Endodermal cell (in vitro differentiated cells): ENCODE measurements at regions not wholly inside any gene's neighbourhood (a gene's known extent, or its start where the extent isn't known, plus 50 kb on each side); places are given as distances from the start of the nearest gene placed in this dataset.
A peak's percentile ranks its signal among the peaks of the same experiment; 100 is the strongest.

Experiments
- DNase-seq: peaks from one replicate; pipeline ENCODE4 v3.0.0-alpha.2; 2017
- H3K27ac ChIP-seq: 2 replicates; pipeline ENCODE4 v1.5.1; 2013; ENCODE audit warnings: mild to moderate bottlenecking, low read depth, low read length, moderate library complexity
- H3K27me3 ChIP-seq: 2 replicates; pipeline ENCODE4 v1.6.1; 2013; ENCODE audit warnings: mild to moderate bottlenecking, low read length, moderate library complexity; ENCODE audit not compliant: insufficient read depth, control insufficient read depth, poor library complexity, severe bottlenecking
- H3K36me3 ChIP-seq: 2 replicates; pipeline ENCODE4 v1.7.0; 2013; ENCODE audit warnings: mild to moderate bottlenecking, low read length, moderate library complexity; ENCODE audit not compliant: control insufficient read depth, insufficient read depth
- H3K4me1 ChIP-seq: one replicate; pipeline ENCODE4 v1.7.0; 2013; ENCODE audit warnings: low read length; ENCODE audit not compliant: control insufficient read depth, insufficient read depth
- H3K4me3 ChIP-seq: 2 replicates; pipeline ENCODE4 v1.5.1; 2013; ENCODE audit warnings: mild to moderate bottlenecking, low read length, moderate library complexity
- H3K9ac ChIP-seq: 2 replicates; pipeline ENCODE4 v1.6.1; 2013; ENCODE audit warnings: mild to moderate bottlenecking, low read length, moderate library complexity; ENCODE audit not compliant: poor library complexity, severe bottlenecking; ENCODE audit errors: extremely low read depth
- H3K9me3 ChIP-seq: 2 replicates; pipeline ENCODE4 v1.6.1; 2013; ENCODE audit warnings: mild to moderate bottlenecking, low read length, moderate library complexity; ENCODE audit not compliant: control insufficient read depth
- H3K27ac Mint-ChIP-seq: 2 replicates; pipeline ENCODE4 v1.8.0; 2020; ENCODE audit warnings: mixed read lengths
- H3K27me3 Mint-ChIP-seq: 2 replicates; pipeline ENCODE4 v1.8.0; 2021; ENCODE audit warnings: mild to moderate bottlenecking, mixed read lengths; ENCODE audit not compliant: insufficient read depth
- H3K36me3 Mint-ChIP-seq: 2 replicates; pipeline ENCODE4 v1.8.0; 2020; ENCODE audit warnings: low read depth, mixed read lengths
- H3K4me1 Mint-ChIP-seq: 2 replicates; pipeline ENCODE4 v1.8.0; 2020; ENCODE audit warnings: mixed read lengths
- H3K4me3 Mint-ChIP-seq: 2 replicates; pipeline ENCODE4 v1.8.0; 2020; ENCODE audit warnings: mild to moderate bottlenecking, moderate library complexity, mixed read lengths
- H3K9me3 Mint-ChIP-seq: 2 replicates; pipeline ENCODE4 v1.8.0; 2020; ENCODE audit warnings: mild to moderate bottlenecking, mixed read lengths
- WGBS, 2 experiments: methylation state at CpG; one replicate each; pipeline versions ENCODE4 v1.1.5 to v1.1.7; 2013; ENCODE audit warnings: missing lambda C conversion rate in 2 of 2, mixed read lengths in 1 of 2; ENCODE audit not compliant: insufficient coverage in 1 of 2, insufficient read length in 1 of 2; 5-methylcytosine and 5-hydroxymethylcytosine counted together
- TF ChIP-seq, protein P1 (sequence below): fragments of 200-600 bp; sonication (generic); conservative IDR thresholded peaks from 2 replicates; pipeline ENCODE4 v1.5.0; 2021; ENCODE audit warnings: antibody characterized with exemption, mild to moderate bottlenecking

- Mint-ChIP-seq H3K4me1 (peaks cover 12% of the 10 kb centered on the region), H3K4me3 (no peak overlapping the region), H3K27me3 (no peaks in the 10 kb centered on the region), H3K27ac (no peak overlapping the region), H3K9me3 (no peaks in the 10 kb centered on the region), H3K36me3 (no peaks in the 10 kb centered on the region)
- no peak overlapping the region for H3K4me3 ChIP-seq
- H3K36me3 ChIP-seq = no peaks in the 10 kb centered on the region
- H3K9me3 ChIP-seq = no peaks in the 10 kb centered on the region
- TF ChIP-seq, protein P1, sequence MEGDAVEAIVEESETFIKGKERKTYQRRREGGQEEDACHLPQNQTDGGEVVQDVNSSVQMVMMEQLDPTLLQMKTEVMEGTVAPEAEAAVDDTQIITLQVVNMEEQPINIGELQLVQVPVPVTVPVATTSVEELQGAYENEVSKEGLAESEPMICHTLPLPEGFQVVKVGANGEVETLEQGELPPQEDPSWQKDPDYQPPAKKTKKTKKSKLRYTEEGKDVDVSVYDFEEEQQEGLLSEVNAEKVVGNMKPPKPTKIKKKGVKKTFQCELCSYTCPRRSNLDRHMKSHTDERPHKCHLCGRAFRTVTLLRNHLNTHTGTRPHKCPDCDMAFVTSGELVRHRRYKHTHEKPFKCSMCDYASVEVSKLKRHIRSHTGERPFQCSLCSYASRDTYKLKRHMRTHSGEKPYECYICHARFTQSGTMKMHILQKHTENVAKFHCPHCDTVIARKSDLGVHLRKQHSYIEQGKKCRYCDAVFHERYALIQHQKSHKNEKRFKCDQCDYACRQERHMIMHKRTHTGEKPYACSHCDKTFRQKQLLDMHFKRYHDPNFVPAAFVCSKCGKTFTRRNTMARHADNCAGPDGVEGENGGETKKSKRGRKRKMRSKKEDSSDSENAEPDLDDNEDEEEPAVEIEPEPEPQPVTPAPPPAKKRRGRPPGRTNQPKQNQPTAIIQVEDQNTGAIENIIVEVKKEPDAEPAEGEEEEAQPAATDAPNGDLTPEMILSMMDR = no peak
- no peak for DNase-seq
- 93 to 100% methylated on average over 3 of the region's 3 CpGs for WGBS, 2 experiments
- H3K27me3 ChIP-seq = no peaks in the 10 kb centered on the region
- H3K4me1 ChIP-seq = no peaks in the 10 kb centered on the region
- no peak overlapping the region for H3K27ac ChIP-seq
- H3K9ac ChIP-seq = no peak overlapping the region
Measured at GRCh38 chr12:111155020-111155419, 213.9 kb downstream of the PHETA1 start.

DNA sequence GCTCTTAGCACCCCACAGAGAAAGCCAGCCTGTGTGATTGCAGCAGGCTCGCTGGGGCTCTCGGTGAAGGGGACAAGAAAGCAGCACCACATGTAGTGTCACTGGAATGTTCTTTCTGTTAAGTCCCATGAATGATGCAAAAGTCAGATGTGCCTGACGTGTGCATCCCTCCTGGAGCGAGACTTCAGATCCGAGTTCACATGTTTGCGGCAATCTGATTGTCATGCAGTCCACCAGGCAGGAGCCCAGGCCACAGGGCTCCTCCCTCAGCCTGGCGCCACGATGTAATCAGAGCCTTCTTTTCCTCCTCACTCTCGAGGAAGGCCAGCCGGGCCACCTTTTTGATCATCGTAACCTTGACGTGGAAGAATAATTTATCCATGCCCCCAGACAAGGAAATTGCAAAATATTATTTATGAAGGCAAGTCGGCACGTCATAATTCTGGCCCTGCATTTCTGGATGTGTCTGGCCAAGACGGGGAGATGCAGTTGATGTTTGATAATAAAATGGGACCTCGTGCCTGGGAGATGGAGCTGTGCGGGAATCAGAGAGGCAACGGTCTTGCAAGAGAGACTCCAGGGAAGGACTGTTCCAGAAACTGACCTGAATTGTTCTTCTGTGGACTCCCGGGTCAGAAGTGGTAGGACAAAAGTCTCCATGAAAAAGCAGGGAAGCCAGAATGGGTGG lies 214.6 kb downstream of the PHETA1 start:
- Mint-ChIP-seq H3K27me3 (no peaks in the 10 kb centered on the region), H3K27ac (no peak overlapping the region), H3K36me3 (no peaks in the 10 kb centered on the region), H3K4me3 (no peak overlapping the region), H3K4me1 (peaks cover 10% of the 10 kb centered on the region), H3K9me3 (no peaks in the 10 kb centered on the region)
- H3K4me3 ChIP-seq = no peak overlapping the region
- DNase-seq = peak; percentile 71
- no peaks in the 10 kb centered on the region for H3K4me1 ChIP-seq
- H3K27ac ChIP-seq = peak overlapping the region; percentile 47
- no peaks in the 10 kb centered on the region for H3K27me3 ChIP-seq
- no peaks in the 10 kb centered on the region for H3K36me3 ChIP-seq
- WGBS, 2 experiments = 69 to 75% methylated on average over 15 to 19 of the region's 19 CpGs
- no peak overlapping the region for H3K9ac ChIP-seq
- H3K9me3 ChIP-seq = no peaks in the 10 kb centered on the region
- TF ChIP-seq, protein P1 = no peak

GRCh38 chr12:111152561-111152960 lies 216.3 kb downstream of the PHETA1 start:
- Mint-ChIP-seq H3K4me3 (no peak overlapping the region), H3K36me3 (peaks cover 5% of the 10 kb centered on the region), H3K27me3 (no peaks in the 10 kb centered on the region), H3K9me3 (peaks cover 2% of the 10 kb centered on the region), H3K27ac (no peak overlapping the region), H3K4me1 (peaks cover 10% of the 10 kb centered on the region)
- Histone ChIP-seq H3K27ac (no peak overlapping the region), H3K4me1 (no peaks in the 10 kb centered on the region), H3K36me3 (no peaks in the 10 kb centered on the region), H3K9me3 (no peaks in the 10 kb centered on the region), H3K27me3 (no peaks in the 10 kb centered on the region), H3K9ac (no peak overlapping the region), H3K4me3 (no peak overlapping the region)
- 92 to 94% methylated on average over 9 to 10 of the region's 10 CpGs for WGBS, 2 experiments
- TF ChIP-seq, protein P1 = no peak
- DNase-seq = no peak
